ENCODE measurements at regions not wholly inside any gene's neighbourhood (a gene's known extent, or its start where the extent isn't known, plus 50 kb on each side); places are given as distances from the start of the nearest gene placed in this dataset.
"Not testable (repeated sequence)": the region's sequence is repeated elsewhere in the genome, so short reads cannot be mapped to it uniquely, and the experiment has no call there.

DNA sequence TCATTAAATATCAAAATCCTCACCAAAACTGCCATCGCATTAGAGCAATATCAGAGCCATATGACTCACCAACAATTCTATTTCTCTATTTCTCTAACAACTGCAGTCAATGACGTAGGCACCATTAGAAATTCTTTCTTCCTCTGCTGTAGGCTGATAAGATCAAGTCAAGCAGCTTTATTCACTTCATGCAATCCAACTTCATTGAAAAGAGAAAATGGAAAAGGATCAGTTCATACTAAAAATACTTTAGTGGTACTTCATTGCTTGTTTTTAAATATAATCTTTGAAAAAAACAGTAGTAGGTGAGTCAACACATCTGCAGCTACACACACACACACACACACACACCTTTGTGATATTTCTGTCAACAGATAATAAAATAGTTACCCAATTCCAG, 345.3 kb upstream of the TENM3 start:
- no peak overlapping the region for H3K27ac ChIP-seq (ENCODE audit: low read depth, low read length, severe bottlenecking)
- no peaks in the 10 kb centered on the region for H3K4me1 ChIP-seq (ENCODE audit: control insufficient read depth, insufficient read depth, low read length, poor library complexity, severe bottlenecking)
- no peak overlapping the region for H3K4me3 ChIP-seq (ENCODE audit: extremely low read depth, insufficient read depth, low read length, poor library complexity, severe bottlenecking)
- WGBS, 2 experiments (ENCODE audit: insufficient coverage in 2 of 2) = 94 to 100% methylated on average over 1 to 2 of the region's 2 CpGs
- H3K36me3 ChIP-seq (ENCODE audit: control insufficient read depth, insufficient read depth, low read length) = no peaks in the 10 kb centered on the region
- no peaks in the 10 kb centered on the region for H3K9me3 ChIP-seq (ENCODE audit: control insufficient read depth, low read length)

DNA sequence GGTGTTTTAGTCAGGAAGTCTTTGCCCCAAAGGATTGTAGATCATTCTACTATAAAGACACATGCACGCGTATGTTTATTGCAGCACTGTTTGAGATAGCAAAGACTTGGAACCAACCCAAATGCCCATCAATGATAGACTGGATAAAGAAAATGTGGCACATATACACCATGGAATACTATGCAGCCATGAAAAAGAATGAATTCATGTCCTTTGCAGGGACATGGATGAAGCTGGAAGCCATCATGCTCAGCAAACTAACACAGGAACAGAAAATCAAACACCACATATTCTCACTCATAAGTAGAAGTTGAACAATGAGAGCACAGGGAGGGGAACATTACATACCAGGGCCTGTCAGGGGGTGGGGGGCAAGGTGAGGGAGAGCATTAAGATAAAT, 340.8 kb upstream of the TENM3 start:
- not testable (repeated sequence) for H3K27ac ChIP-seq (ENCODE audit: low read depth, low read length, severe bottlenecking); H3K9me3 ChIP-seq (ENCODE audit: control insufficient read depth, low read length); H3K4me1 ChIP-seq (ENCODE audit: control insufficient read depth, insufficient read depth, low read length, poor library complexity, severe bottlenecking); H3K4me3 ChIP-seq (ENCODE audit: extremely low read depth, insufficient read depth, low read length, poor library complexity, severe bottlenecking); H3K36me3 ChIP-seq (ENCODE audit: control insufficient read depth, insufficient read depth, low read length)
- no CpG with 5 or more reads among the region's 2 CpGs for WGBS, 2 experiments (ENCODE audit: insufficient coverage in 2 of 2)

DNA sequence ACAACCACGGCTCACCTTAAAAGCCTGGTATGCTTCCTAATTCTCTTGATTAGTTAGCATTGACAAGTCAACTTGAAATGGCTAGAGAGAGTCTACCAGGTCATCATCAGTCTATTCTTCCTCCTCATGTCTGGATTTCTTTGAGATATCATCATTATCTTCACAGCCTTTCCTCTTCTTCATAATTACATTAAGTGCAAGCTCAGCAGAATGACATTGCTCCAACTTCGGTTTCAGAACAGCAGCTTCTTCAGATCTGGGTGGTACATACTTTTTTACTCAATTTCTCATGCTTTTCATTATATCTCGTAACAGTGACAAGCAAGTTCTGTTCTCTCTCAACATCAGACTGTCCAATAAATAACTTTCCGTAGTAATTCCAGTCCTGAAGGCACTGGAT, 337.5 kb upstream of the TENM3 start:
- peaks cover 5% of the 10 kb centered on the region for H3K9me3 ChIP-seq (ENCODE audit: control insufficient read depth, low read length)
- H3K4me1 ChIP-seq (ENCODE audit: control insufficient read depth, insufficient read depth, low read length, poor library complexity, severe bottlenecking) = no peaks in the 10 kb centered on the region
- no peak overlapping the region for H3K27ac ChIP-seq (ENCODE audit: low read depth, low read length, severe bottlenecking)
- no peak overlapping the region for H3K4me3 ChIP-seq (ENCODE audit: extremely low read depth, insufficient read depth, low read length, poor library complexity, severe bottlenecking)
- H3K36me3 ChIP-seq (ENCODE audit: control insufficient read depth, insufficient read depth, low read length) = no peaks in the 10 kb centered on the region
- WGBS, 2 experiments (ENCODE audit: insufficient coverage in 2 of 2) = 90 to 95% methylated on average over 3 of the region's 4 CpGs

DNA sequence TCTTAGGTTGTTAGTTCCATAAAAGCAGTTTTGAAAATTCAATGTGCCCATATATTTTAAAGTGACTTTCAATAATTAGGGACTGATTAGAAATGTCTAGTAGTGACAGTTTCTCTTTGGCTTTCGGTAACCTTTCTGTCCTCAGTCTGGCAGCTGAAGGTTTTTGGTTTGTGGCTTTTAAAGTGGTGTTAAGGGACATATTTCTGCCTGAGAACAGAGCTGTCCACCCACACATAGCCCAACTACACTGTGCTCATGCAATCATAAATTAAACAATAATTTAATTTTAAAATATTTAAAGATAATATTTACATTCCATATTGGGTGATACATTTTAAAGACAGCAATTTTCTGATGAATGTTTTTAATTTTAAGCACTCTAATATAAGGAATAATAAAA, 335.0 kb upstream of the TENM3 start:
- no peak overlapping the region for H3K27ac ChIP-seq (ENCODE audit: low read depth, low read length, severe bottlenecking)
- no peaks in the 10 kb centered on the region for H3K4me1 ChIP-seq (ENCODE audit: control insufficient read depth, insufficient read depth, low read length, poor library complexity, severe bottlenecking)

DNA sequence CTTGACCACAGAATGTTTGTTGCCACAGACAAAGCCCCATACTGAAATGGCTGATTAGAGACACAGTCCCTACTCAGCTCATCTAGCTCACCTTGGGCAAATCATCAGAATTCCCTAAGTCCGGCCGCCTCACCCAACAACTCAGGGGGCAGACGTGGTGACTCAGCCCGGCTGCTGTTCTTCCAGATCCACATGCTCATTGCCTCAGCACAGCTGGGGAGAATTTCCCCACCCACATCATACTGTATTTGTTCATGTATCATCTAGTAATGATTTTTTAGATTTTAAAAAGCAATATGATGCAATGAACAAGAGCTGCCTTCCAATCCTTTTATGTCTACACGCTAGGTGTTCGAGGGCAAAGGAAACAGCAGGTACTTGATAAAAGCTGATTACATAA, 333.8 kb upstream of the TENM3 start:
- H3K27ac ChIP-seq (ENCODE audit: low read depth, low read length, severe bottlenecking) = no peak overlapping the region
- 93% methylated on average over 3 of the region's 6 CpGs; no CpG with 5 or more reads in 1 of the 2 experiments for WGBS, 2 experiments (ENCODE audit: insufficient coverage in 2 of 2)
- H3K4me3 ChIP-seq (ENCODE audit: extremely low read depth, insufficient read depth, low read length, poor library complexity, severe bottlenecking) = no peak overlapping the region
- H3K4me1 ChIP-seq (ENCODE audit: control insufficient read depth, insufficient read depth, low read length, poor library complexity, severe bottlenecking) = no peaks in the 10 kb centered on the region
- peaks cover 17% of the 10 kb centered on the region for H3K9me3 ChIP-seq (ENCODE audit: control insufficient read depth, low read length)
- no peaks in the 10 kb centered on the region for H3K36me3 ChIP-seq (ENCODE audit: control insufficient read depth, insufficient read depth, low read length)

More for the DNA sequence above, 335.0 kb upstream of the TENM3 start:
- Histone ChIP-seq H3K36me3 (ENCODE audit: control insufficient read depth, insufficient read depth, low read length) (no peaks in the 10 kb centered on the region), H3K9me3 (ENCODE audit: control insufficient read depth, low read length) (peaks cover 13% of the 10 kb centered on the region), H3K4me3 (ENCODE audit: extremely low read depth, insufficient read depth, low read length, poor library complexity, severe bottlenecking) (no peak overlapping the region)
- no CpG with 5 or more reads among the region's 1 CpG for WGBS, 2 experiments (ENCODE audit: insufficient coverage in 2 of 2)

DNA sequence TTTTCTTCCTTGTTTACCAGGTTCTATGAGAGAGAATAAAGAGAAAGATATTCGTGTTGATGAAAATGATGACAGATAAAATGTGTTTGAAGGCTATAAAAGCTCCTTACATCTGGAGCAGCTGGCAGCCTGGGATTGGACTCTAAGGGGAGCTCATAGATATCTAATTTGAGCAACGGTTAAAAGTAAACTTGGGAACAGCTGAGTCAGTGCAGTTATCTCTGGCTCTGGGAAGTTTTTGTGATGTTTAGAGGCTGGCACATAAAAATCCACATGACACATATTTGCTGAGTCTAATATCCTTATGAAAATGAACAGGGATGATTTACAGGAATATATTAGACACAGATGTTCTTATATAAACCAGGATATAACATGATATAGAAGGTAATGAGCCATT, 331.8 kb upstream of the TENM3 start:
- Histone ChIP-seq H3K9me3 (ENCODE audit: control insufficient read depth, low read length) (peaks cover 12% of the 10 kb centered on the region), H3K36me3 (ENCODE audit: control insufficient read depth, insufficient read depth, low read length) (no peaks in the 10 kb centered on the region), H3K4me3 (ENCODE audit: extremely low read depth, insufficient read depth, low read length, poor library complexity, severe bottlenecking) (no peak overlapping the region), H3K27ac (ENCODE audit: low read depth, low read length, severe bottlenecking) (no peak overlapping the region), H3K4me1 (ENCODE audit: control insufficient read depth, insufficient read depth, low read length, poor library complexity, severe bottlenecking) (no peaks in the 10 kb centered on the region)
- 100% methylated on average over 1 to 2 of the region's 2 CpGs for WGBS, 2 experiments (ENCODE audit: insufficient coverage in 2 of 2)

DNA sequence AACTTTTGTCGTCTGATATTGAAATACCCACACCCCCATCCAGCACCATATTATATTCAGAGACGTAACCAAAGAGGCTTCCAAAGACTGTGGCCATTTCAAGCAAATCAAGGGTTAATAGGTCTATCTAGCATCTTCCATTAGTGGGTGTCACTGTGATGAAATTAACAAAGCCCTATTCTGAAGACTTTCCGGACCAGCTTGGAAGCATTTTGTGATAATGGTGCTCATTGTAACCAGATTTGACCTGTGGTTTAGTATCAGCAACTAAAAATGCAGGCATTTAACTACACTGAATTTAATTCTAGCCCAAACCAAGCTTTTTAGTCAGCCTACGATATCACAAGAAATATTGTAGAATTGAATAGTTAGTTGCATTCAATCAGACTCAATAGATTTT, 309.7 kb upstream of the TENM3 start:
- Histone ChIP-seq H3K4me1 (ENCODE audit: control insufficient read depth, insufficient read depth, low read length, poor library complexity, severe bottlenecking) (no peaks in the 10 kb centered on the region), H3K27ac (ENCODE audit: low read depth, low read length, severe bottlenecking) (no peak overlapping the region), H3K4me3 (ENCODE audit: extremely low read depth, insufficient read depth, low read length, poor library complexity, severe bottlenecking) (no peak overlapping the region), H3K36me3 (ENCODE audit: control insufficient read depth, insufficient read depth, low read length) (no peaks in the 10 kb centered on the region), H3K9me3 (ENCODE audit: control insufficient read depth, low read length) (no peaks in the 10 kb centered on the region)
- WGBS, 2 experiments (ENCODE audit: insufficient coverage in 2 of 2) = 80 to 100% methylated on average over 1 to 2 of the region's 4 CpGs

DNA sequence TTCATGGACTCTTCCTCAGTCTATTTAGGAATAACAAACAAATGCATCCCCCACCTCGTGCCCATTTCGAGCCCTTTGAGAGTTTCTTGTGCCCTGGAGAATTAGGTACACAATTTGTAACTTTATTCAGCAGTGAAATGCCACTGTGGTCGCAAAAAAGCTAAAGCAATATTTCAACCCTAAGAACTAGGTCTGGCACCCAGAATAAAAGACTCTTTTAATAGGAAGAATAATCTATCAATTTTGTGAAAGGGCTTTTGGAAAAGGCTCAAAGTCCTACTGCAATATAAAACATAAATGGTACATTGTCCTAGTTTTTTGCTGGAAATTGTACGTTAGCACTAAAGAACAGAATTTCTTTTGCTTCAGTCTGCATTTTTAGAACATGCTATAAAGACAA, 304.6 kb upstream of the TENM3 start:
- Histone ChIP-seq H3K4me1 (ENCODE audit: control insufficient read depth, insufficient read depth, low read length, poor library complexity, severe bottlenecking) (peaks cover 4% of the 10 kb centered on the region), H3K27ac (ENCODE audit: low read depth, low read length, severe bottlenecking) (no peak overlapping the region), H3K36me3 (ENCODE audit: control insufficient read depth, insufficient read depth, low read length) (no peaks in the 10 kb centered on the region), H3K4me3 (ENCODE audit: extremely low read depth, insufficient read depth, low read length, poor library complexity, severe bottlenecking) (no peak overlapping the region), H3K9me3 (ENCODE audit: control insufficient read depth, low read length) (no peaks in the 10 kb centered on the region)
- 83% methylated on average over 2 of the region's 4 CpGs; no CpG with 5 or more reads in 1 of the 2 experiments for WGBS, 2 experiments (ENCODE audit: insufficient coverage in 2 of 2)

DNA sequence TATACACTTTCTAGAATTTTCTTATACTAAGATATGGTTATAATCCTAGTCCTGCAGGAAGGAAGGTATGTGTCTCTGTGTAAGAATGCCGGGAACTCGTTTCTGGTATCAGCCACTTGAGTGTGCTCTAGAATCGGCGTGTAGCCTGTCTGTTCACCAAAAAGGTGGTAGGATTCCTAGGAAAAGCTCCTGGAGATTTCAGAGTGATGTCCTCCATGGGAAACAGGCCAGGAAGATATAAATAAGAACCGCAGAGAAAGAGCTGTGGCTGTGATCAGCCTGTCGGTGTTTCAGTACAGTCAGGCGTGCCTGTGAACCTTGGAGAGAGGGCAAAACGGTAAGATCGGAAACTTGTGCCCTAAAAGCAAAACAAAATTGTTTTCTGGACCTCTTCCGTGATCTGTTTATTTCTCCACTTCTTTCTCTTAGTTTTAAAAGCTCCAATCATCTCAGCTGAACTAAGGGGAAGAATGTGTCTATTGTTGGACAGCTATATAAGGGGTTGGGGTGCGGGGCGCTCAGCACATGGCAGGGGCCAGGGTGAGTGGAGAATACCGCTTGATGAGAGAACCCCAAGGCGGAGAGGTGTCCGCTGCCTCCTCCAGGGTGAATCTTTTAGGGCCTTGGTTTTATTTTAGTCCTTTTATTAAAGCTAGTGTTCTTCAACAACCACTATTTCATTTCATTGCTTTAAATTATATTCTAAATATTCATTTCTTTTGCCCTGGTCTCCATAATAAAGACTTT, 303.8 kb upstream of the TENM3 start:
- no peak overlapping the region for H3K27ac ChIP-seq (ENCODE audit: low read depth, low read length, severe bottlenecking)

DNA sequence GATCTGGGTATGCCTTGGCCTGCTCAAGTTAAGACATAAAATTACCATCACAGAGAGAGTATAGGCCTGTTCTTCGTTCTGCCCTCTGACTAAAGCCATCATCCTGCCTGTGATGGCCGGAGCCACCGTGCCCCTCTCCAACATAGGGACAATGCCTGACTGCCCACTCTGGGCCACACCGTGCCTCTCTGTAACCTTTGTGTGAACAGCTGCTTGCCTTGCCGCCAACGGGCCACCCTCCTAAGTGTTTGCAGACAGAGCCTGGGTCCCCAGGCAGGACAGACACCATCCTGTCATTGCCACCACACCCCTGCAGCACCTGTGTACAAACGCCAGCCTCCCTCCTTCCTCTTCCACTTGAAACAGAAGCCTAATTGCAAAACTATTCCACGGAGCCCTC, 298.7 kb upstream of the TENM3 start:
- no peak overlapping the region for H3K4me3 ChIP-seq (ENCODE audit: extremely low read depth, insufficient read depth, low read length, poor library complexity, severe bottlenecking)
- no peak overlapping the region for H3K27ac ChIP-seq (ENCODE audit: low read depth, low read length, severe bottlenecking)
- no peaks in the 10 kb centered on the region for H3K36me3 ChIP-seq (ENCODE audit: control insufficient read depth, insufficient read depth, low read length)
- WGBS, 2 experiments (ENCODE audit: insufficient coverage in 2 of 2) = 93 to 96% methylated on average over 6 to 7 of the region's 8 CpGs
- H3K4me1 ChIP-seq (ENCODE audit: control insufficient read depth, insufficient read depth, low read length, poor library complexity, severe bottlenecking) = peaks cover 2% of the 10 kb centered on the region
- H3K9me3 ChIP-seq (ENCODE audit: control insufficient read depth, low read length) = no peaks in the 10 kb centered on the region

More for the DNA sequence above, 303.8 kb upstream of the TENM3 start:
- 71 to 75% methylated on average over 8 to 10 of the region's 15 CpGs for WGBS, 2 experiments (ENCODE audit: insufficient coverage in 2 of 2)
- Histone ChIP-seq H3K4me1 (ENCODE audit: control insufficient read depth, insufficient read depth, low read length, poor library complexity, severe bottlenecking) (peaks cover 4% of the 10 kb centered on the region), H3K9me3 (ENCODE audit: control insufficient read depth, low read length) (no peaks in the 10 kb centered on the region), H3K4me3 (ENCODE audit: extremely low read depth, insufficient read depth, low read length, poor library complexity, severe bottlenecking) (no peak overlapping the region), H3K36me3 (ENCODE audit: control insufficient read depth, insufficient read depth, low read length) (no peaks in the 10 kb centered on the region)

DNA sequence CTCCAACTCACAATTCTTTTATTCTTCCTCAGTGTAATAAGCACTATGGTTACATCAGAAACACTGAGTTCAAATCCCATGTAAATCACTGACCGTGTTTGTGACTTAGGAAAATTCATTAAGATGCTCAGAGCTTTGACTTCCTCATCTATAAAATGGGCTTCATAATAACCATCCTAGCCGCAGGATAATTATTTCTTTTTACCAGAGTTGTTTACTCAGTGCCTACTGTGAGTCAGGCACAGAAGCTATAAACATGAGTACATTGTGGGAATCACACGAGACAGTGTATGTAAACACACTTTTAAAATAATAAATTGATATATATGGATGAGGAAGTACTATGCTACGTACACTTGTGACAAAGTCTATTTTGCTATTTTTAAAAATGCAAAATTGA, 296.3 kb upstream of the TENM3 start:
- 80 to 100% methylated on average over 1 of the region's 4 CpGs for WGBS, 2 experiments (ENCODE audit: insufficient coverage in 2 of 2)
- H3K9me3 ChIP-seq (ENCODE audit: control insufficient read depth, low read length) = no peaks in the 10 kb centered on the region
- no peak overlapping the region for H3K4me3 ChIP-seq (ENCODE audit: extremely low read depth, insufficient read depth, low read length, poor library complexity, severe bottlenecking)
- no peaks in the 10 kb centered on the region for H3K4me1 ChIP-seq (ENCODE audit: control insufficient read depth, insufficient read depth, low read length, poor library complexity, severe bottlenecking)
- H3K36me3 ChIP-seq (ENCODE audit: control insufficient read depth, insufficient read depth, low read length) = no peaks in the 10 kb centered on the region
- no peak overlapping the region for H3K27ac ChIP-seq (ENCODE audit: low read depth, low read length, severe bottlenecking)

All from mesodermal cell (in vitro differentiated cells).